HEK293T (cell line): ENCODE measurements at regions not wholly inside any gene's neighbourhood (a gene's known extent, or its start where the extent isn't known, plus 50 kb on each side); places are given as distances from the start of the nearest gene placed in this dataset.

Experiments
- CTCF ChIA-PET: fragments of 350-600 bp; formaldehyde crosslinking; extraction: SDS; loops from one replicate; lab custom pipeline; 2021; ENCODE audit warnings: antibody characterized with exemption, inconsistent platforms; lab: Yijun Ruan, JAX
- POLR2A ChIA-PET: fragments of 350-600 bp; formaldehyde crosslinking; extraction: SDS; loops from one replicate; lab custom pipeline; 2020; ENCODE audit warnings: antibody characterized with exemption, inconsistent platforms; lab: Yijun Ruan, JAX
- DNase-seq: peaks from one replicate; pipeline ENCODE4 v3.0.0; 2012; ENCODE audit warnings: mixed read lengths; ENCODE audit errors: extremely low spot score
- ARNT ChIP-seq: fragments of 450-650 bp; IDR thresholded peaks from 2 replicates; pipeline ENCODE4 v1.6.1; 2017; ENCODE audit warnings: mild to moderate bottlenecking
- BHLHE40 ChIP-seq: fragments of 450-650 bp; IDR thresholded peaks from 2 replicates; pipeline ENCODE4 v1.6.1; 2016; ENCODE audit warnings: mild to moderate bottlenecking, moderate library complexity, borderline replicate concordance
- CTBP1 ChIP-seq: fragments of 450-650 bp; IDR thresholded peaks from 2 replicates; pipeline ENCODE4 v1.6.1; 2016; ENCODE audit warnings: borderline replicate concordance
- ELF4 ChIP-seq: fragments of 450-650 bp; IDR thresholded peaks from 2 replicates; pipeline ENCODE4 v1.6.1; 2017; ENCODE audit warnings: antibody characterized with exemption
- FOXA1 ChIP-seq: fragments of 450-650 bp; IDR thresholded peaks from 2 replicates; pipeline ENCODE4 v1.6.1; 2016; ENCODE audit warnings: mild to moderate bottlenecking
- FOXK2 ChIP-seq: fragments of 450-650 bp; IDR thresholded peaks from 2 replicates; pipeline ENCODE4 v1.6.1; 2016; ENCODE audit warnings: mild to moderate bottlenecking
- FOXM1 ChIP-seq: fragments of 450-650 bp; IDR thresholded peaks from 2 replicates; pipeline ENCODE4 v1.6.1; 2017; ENCODE audit warnings: mild to moderate bottlenecking, borderline replicate concordance
- HDGF ChIP-seq: fragments of 450-650 bp; IDR thresholded peaks from 2 replicates; pipeline ENCODE4 v1.6.1; 2017; ENCODE audit warnings: antibody characterized with exemption, borderline replicate concordance
- L3MBTL2 ChIP-seq: fragments of 450-650 bp; conservative IDR thresholded peaks from 2 replicates; pipeline ENCODE4 v1.6.1; 2016; ENCODE audit warnings: mild to moderate bottlenecking
- LEF1 ChIP-seq: fragments of 450-650 bp; IDR thresholded peaks from 2 replicates; pipeline ENCODE4 v1.6.1; 2017; ENCODE audit warnings: mild to moderate bottlenecking, borderline replicate concordance
- NFRKB ChIP-seq: fragments of 450-650 bp; IDR thresholded peaks from 2 replicates; pipeline ENCODE4 v1.6.1; 2016; ENCODE audit warnings: mild to moderate bottlenecking, moderate library complexity
- PKNOX1 ChIP-seq: fragments of 450-650 bp; IDR thresholded peaks from 2 replicates; pipeline ENCODE4 v1.6.1; 2016
- SP1 ChIP-seq: fragments of 450-650 bp; IDR thresholded peaks from 2 replicates; pipeline ENCODE4 v1.6.1; 2017
- SUZ12 ChIP-seq: fragments of 450-650 bp; IDR thresholded peaks from 2 replicates; pipeline ENCODE4 v1.6.1; 2016; ENCODE audit warnings: mild to moderate bottlenecking
- TARDBP ChIP-seq: fragments of 450-650 bp; IDR thresholded peaks from 2 replicates; pipeline ENCODE4 v1.6.1; 2016
- ZNF384 ChIP-seq: fragments of 450-650 bp; IDR thresholded peaks from 2 replicates; pipeline ENCODE4 v1.6.1; 2016

GRCh38 chr7:91343996-91344629, 79.9 kb downstream of the FZD1 start:
- ChIA-PET CTCF (no interaction called here), POLR2A (no interaction called here)
- TF ChIP-seq SUZ12 (no peak), TARDBP (no peak), FOXK2 (no peak), L3MBTL2 (no peak), HDGF (no peak)
- DNase-seq = no peak

GRCh38 chr7:91344911-91345310, 80.7 kb downstream of the FZD1 start:
- no peak for DNase-seq
- POLR2A ChIA-PET = no interaction called here
- TF ChIP-seq LEF1 (no peak), NFRKB (no peak), ZNF384 (no peak), SP1 (no peak), CTBP1 (no peak), PKNOX1 (no peak)
- CTCF ChIA-PET = no interaction called here

GRCh38 chr7:91345449-91345848, 81.2 kb downstream of the FZD1 start:
- TF ChIP-seq PKNOX1 (no peak), ZNF384 (no peak), HDGF (no peak)
- no peak for DNase-seq
- POLR2A ChIA-PET = no interaction called here
- CTCF ChIA-PET = no interaction called here

- ChIA-PET CTCF (no interaction called here), POLR2A (no interaction called here)
- DNase-seq = no peak
- TF ChIP-seq ARNT = no peak
- no peak for TF ChIP-seq L3MBTL2
- TF ChIP-seq LEF1 = no peak
- no peak for TF ChIP-seq FOXK2
- TF ChIP-seq FOXA1 = no peak
- no peak for TF ChIP-seq BHLHE40
- TF ChIP-seq HDGF = no peak
- no peak for TF ChIP-seq NFRKB
- no peak for TF ChIP-seq PKNOX1
- no peak for TF ChIP-seq SUZ12
- no peak for TF ChIP-seq CTBP1
- no peak for TF ChIP-seq TARDBP
- no peak for TF ChIP-seq ZNF384
- no peak for TF ChIP-seq ELF4
- no peak for TF ChIP-seq FOXM1
- no peak for TF ChIP-seq SP1
These were observed 82.2 kb downstream of the FZD1 start for GRCh38 chr7:91346426-91346825.

- ChIA-PET CTCF (no interaction called here), POLR2A (no interaction called here)
- DNase-seq = no peak
- TF ChIP-seq FOXM1 (no peak), SUZ12 (no peak), ELF4 (no peak), CTBP1 (no peak), BHLHE40 (no peak), FOXA1 (no peak), L3MBTL2 (no peak), NFRKB (no peak), HDGF (no peak), LEF1 (no peak), PKNOX1 (no peak), TARDBP (no peak), ZNF384 (no peak)
These were observed 83.1 kb downstream of the FZD1 start for GRCh38 chr7:91347290-91347689.

- no peak for TF ChIP-seq CTBP1
- TF ChIP-seq TARDBP = no peak
- CTCF ChIA-PET = interaction anchor here (0.7 kb wide), 1 partner anchor 119 kb away, joined by 3 read pairs; no protein-coding TSS in a partner anchor
- DNase-seq = no peak
- POLR2A ChIA-PET = no interaction called here
These were observed 84.5 kb downstream of the FZD1 start for GRCh38 chr7:91348711-91349110.

- TF ChIP-seq CTBP1 (no peak), ELF4 (no peak), ARNT (no peak), L3MBTL2 (no peak), ZNF384 (no peak), FOXM1 (no peak), FOXA1 (no peak), SUZ12 (no peak), PKNOX1 (no peak), FOXK2 (no peak), NFRKB (no peak), TARDBP (no peak), SP1 (no peak), BHLHE40 (no peak), HDGF (no peak), LEF1 (no peak)
- CTCF ChIA-PET = no interaction called here
- POLR2A ChIA-PET = no interaction called here
- DNase-seq = no peak
These were observed 87.1 kb downstream of the FZD1 start for GRCh38 chr7:91351374-91351773.
